ENCODE measurements at regions not wholly inside any gene's neighbourhood (a gene's known extent, or its start where the extent isn't known, plus 50 kb on each side); places are given as distances from the start of the nearest gene placed in this dataset.

GRCh38 chr9:109556061-109556460 lies 58.0 kb upstream of the PTPN3 start:
- TF ChIP-seq POLR2A (IDR thresholded peaks at IDR 0.05) (no peak), CTCF (IDR thresholded peaks at IDR 0.05) (no peak)
